PC-3 (cell line): ENCODE measurements at regions not wholly inside any gene's neighbourhood (a gene's known extent, or its start where the extent isn't known, plus 50 kb on each side); places are given as distances from the start of the nearest gene placed in this dataset.

Source experiments
- CTCF ChIP-seq: fragments of 300-600 bp; sonication (generic); conservative IDR thresholded peaks from 2 replicates; pipeline ENCODE4 v1.5.1; 2017; ENCODE audit warnings: antibody characterized with exemption, low read depth, mild to moderate bottlenecking, low read length
- EZH2 ChIP-seq: fragments of 300-600 bp; sonication (generic); IDR thresholded peaks from one replicate; pipeline ENCODE4 v1.6.1; 2017; ENCODE audit warnings: antibody characterized with exemption, mild to moderate bottlenecking, low read length; ENCODE audit not compliant: unreplicated experiment

- no peak for TF ChIP-seq CTCF
- TF ChIP-seq EZH2 = no peak
These were observed 282.9 kb upstream of the ANKRD55 start for GRCh38 chr5:56516035-56516434.
